Stimulated activated CD8-positive, alpha-beta memory T cell treated with anti-CD3 and anti-CD28 coated beads, Interleukin-2, amount 100 ng/mL, for 1 hour (primary cell): ENCODE measurements at regions not wholly inside any gene's neighbourhood (a gene's known extent, or its start where the extent isn't known, plus 50 kb on each side); places are given as distances from the start of the nearest gene placed in this dataset.

Experiments used
- DNase-seq, 2 donors: peaks; one replicate each; pipeline ENCODE4 v3.0.0-alpha.2; 2020; ENCODE audit warnings: low read depth in 2 of 2

- no peak for DNase-seq
These were observed 196.8 kb downstream of the KLF12 start for GRCh38 chr13:73937441-73937840.

DNA sequence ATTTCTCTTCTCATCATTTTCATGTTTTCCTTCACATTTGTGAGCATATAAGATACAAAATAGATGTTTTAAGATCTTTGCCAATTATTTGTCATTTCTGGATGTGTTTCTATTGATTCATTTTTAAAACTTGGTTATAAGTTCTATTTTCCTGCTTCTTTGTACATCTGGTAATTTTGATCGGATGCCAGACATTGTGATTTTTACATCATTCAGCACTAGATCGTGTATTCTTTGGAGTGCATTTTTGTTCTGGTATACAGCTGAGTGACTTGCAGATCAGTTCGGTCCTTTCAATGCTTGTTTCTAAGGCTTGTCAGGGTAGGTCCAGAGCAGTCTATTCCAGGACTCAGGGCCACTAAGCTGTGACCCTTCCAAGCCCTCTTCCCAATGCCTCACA, 198.2 kb downstream of the KLF12 start:
- no peak for DNase-seq

DNA sequence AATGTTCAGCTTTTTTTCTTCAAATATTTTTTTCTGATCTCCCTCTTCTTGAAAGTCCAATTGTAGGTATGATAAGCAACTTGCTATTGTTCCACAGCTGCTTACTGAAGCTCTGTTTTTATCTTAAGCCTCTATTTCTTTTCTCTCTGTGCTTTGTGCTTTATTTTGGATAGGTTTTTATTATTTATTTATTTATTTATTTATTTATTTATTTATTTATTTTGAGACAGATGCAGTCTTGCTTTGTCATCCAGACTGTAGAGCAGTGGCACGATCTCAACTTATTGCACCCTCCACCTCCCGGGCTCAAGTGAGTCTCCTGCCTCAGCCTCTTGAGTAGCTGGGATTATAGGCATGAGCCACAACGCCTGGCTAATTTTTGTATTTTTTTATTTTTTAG, 199.4 kb downstream of the KLF12 start:
- DNase-seq: no peak

DNA sequence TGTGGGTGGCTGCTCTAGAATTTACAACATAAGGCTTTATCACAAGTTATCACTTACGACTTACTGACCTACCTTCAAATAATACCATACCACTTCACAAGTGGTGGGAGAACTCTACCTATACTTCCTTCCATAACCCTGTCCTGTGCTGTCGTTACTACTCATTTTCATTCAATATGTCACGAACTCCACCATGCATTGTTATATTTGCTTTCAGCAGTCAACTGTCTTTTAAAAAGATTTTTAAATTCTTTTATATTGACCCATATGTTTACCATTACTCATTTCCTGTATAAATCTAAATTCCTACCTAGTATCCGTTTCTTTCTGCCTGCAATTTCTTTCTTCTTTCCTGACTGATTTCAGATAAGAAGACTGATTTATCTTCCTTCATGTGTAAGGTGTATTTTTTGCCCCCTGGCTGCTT, 200.0 kb downstream of the KLF12 start:
- DNase-seq: no peak

DNA sequence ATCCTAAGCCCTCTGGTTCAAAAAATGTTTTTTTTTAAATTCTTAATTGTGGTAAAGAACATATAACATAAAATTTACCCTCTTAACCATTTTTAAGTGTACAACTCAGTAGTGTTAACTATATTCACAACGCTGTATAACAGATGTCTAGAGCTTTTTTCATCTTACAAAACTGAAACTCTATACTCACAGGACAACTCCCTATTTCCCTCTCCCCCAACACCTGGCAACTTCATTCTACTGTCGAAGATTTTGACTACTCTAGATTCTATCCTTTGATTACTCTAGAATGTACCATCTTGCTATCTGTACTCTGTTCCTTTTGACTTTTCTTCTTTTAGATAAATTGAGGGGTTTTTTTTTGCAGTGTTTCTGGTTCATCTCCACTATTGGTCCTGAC, 200.4 kb downstream of the KLF12 start:
- DNase-seq: no peak

- no peak for DNase-seq
These were observed 202.1 kb downstream of the KLF12 start for GRCh38 chr13:73932091-73932490.

- no peak for DNase-seq
These were observed 204.8 kb downstream of the KLF12 start for GRCh38 chr13:73929287-73929932.

GRCh38 chr13:73924607-73925006, 209.6 kb downstream of the KLF12 start:
- DNase-seq: no peak

DNA sequence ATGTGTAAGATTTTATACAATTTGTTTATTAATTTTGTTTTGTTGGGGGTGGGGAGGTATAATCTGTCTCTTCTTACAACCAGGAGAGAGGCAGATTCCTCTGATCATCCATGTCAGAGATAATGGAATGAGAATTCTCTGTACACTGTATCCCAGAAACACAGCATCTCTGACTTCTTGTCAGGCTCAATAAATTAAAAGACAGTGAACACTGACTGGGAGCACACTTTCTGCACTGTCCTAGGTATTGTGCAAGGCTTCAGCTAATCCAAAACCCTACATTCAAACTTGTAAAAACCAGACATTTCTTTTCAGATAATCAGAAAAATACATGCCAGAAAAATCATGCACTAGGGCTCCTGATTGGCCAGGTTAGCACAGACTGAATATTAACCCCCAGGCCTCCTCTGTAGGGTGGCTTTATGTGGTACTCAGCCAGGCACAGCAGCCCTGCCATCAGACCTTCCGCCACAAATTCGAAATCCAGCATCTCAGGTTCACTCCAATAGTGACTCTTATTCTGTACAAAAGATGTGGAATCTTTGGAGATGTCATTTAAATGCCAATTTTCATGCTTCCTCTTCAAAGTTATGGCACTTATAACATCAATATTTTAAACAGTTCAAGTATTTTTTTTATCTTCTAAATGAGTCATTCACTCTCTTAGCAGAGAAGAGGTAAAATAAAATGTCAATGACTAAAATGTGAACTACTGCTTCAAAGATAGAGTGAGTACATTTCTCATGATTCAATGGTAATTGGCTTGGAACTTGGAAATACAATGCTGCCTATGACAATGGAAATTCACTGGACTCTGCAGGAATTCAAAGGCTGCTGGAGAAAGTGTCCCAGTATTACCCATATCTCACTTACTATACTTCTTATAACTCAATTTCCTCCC, 211.5 kb downstream of the KLF12 start:
- no peak for DNase-seq

GRCh38 chr13:73918691-73919090, 215.5 kb downstream of the KLF12 start:
- no peak for DNase-seq

DNA sequence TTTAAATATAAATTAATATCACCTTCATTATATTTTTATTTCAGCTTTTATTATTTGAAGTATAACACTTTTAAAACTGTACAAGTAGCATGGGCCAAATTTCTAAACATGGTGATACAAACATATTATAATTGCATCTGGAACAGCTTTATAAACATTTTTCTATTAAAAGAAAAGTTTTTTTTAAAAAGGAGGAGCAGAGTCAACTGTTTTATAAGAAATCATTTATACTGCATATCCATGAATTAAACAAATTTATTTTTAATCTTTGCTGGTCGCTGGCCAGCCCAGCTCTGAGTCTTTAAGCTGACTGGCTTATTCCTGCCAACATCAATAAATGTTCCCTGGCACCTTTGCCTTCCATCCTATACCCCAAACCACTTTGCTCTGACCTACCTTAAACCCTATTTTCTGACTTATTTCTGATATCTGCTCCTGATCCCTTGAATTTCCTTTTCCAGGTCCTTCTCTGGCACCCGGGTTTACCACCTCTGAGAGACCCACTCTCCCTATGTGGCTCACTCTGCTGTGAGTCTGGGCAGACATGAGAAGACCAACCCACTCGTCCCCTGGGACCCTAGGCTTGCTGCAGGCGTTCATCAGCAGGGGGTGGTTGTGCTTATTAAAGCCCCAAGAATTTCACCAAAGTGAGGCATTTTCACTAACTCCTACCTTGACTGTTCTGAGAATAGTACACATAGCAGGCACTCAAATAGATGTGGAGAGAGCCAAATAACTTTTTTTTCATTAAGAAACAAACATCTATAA, 220.3 kb downstream of the KLF12 start:
- DNase-seq: no peak

- DNase-seq: no peak
These were observed 221.0 kb downstream of the KLF12 start for GRCh38 chr13:73913079-73913740.

GRCh38 chr13:73911361-73911760, 222.8 kb downstream of the KLF12 start:
- no peak for DNase-seq

- no peak for DNase-seq
These were observed 223.5 kb downstream of the KLF12 start for GRCh38 chr13:73910733-73911132.

DNA sequence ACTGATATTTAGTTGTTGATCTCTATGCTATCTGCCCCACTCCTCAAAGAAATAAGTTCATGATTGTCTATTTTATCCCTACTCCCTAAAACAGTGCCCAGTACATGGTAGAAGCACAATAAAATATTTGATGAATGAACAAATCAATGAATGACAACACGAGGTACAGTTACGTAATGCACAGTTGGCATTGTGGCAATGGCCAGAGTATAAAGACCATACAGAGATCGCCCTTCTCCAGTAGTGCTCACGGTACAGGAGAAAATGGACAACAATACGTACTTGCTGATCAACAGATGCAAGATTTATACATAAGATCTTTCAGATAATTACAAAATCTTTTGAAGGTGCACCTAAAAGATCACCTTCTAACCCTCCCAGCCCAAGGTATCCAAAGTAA, 225.4 kb downstream of the KLF12 start:
- DNase-seq: no peak

GRCh38 chr13:73904625-73905024, 229.6 kb downstream of the KLF12 start:
- no peak for DNase-seq

DNA sequence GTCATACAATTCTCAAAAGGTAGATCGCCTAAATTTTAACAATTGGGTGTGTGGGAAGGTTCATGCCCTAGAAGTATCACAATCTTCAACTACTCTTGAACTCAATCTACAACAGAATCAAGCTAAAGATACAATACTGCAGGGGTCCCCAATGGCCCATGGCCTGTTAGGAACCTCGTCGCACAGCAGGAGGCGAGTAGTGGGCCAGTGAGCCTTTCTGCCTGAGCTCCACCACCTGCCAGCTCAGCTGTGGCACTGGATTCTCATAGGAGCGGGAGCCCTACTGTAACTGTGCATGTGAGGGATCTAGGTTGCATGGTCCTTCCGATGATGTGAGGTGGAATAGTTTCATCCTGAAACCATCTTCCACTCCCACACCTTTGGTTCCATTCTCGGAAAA, 230.6 kb downstream of the KLF12 start:
- no peak for DNase-seq

DNA sequence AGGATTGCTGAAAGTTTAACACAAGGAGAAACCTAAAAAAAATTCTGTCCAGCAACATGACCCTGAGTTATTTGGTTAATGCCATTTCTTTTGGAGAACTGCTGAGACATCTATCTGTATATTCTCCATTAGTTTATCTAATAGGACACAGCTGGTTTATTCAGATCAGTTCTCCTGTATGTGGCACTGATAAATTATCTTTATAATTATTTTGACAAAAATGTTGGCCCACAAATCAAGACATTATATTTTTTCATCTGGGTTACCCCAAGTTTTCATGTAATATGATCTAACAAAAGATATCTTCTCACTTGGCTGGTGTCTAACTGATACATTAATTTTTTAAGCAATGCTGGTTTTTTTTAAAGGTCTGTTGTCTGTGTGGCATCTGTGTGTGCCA, 231.4 kb downstream of the KLF12 start:
- DNase-seq: no peak

DNA sequence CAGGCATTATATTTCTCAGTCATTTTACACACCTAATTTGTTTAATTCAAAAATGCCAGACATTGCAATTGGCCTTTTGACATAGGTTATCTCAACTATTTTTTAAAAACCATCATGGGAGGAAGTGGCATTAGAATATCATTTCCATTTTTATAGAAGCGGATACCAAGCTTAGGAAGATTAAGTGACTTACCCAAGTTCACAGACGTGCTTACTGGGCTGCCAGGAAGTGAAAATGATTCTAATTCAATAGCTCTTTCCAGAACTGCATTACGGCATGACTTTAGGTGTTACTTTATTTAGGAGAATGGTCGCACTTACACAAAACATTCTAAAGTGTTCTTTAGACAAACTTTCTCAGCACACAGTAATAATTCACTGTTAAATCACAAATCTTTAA, 231.9 kb downstream of the KLF12 start:
- no peak for DNase-seq

GRCh38 chr13:73901324-73902068, 232.7 kb downstream of the KLF12 start:
- no peak for DNase-seq

DNA sequence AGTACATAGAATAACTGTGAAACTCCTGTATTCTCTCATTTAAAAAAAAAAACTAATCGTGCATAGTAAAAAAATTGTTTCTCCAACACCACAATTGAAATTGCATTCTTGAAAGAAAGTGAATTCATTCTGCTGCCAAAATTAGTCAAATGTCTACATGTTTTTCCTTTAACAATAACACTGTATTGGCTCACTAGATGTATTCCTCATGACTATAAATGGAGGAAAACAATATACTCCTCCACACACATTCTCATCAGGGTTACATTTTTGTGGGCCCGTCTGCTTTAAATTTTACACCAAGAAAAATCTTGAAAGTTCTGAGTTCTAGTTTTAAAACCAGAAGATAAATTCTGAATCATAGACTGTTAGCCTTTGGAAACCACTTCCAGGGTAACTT, 233.6 kb downstream of the KLF12 start:
- no peak for DNase-seq
